ENCODE measurements at regions not wholly inside any gene's neighbourhood (a gene's known extent, or its start where the extent isn't known, plus 50 kb on each side); places are given as distances from the start of the nearest gene placed in this dataset.

- Mint-ChIP-seq H3K9me3 (ENCODE audit: low read depth) (peaks cover 6% of the 10 kb centered on the region), H3K4me1 (ENCODE audit: low read depth) (no peaks in the 10 kb centered on the region), H3K4me3 (ENCODE audit: low read depth) (no peak overlapping the region), H3K36me3 (ENCODE audit: insufficient read depth) (no peaks in the 10 kb centered on the region), H3K27ac (no peak overlapping the region), H3K27me3 (no peaks in the 10 kb centered on the region)
- DNase-seq (ENCODE audit: low spot score, unreplicated experiment), result no peak
- TF ChIP-seq CTCF (IDR thresholded peaks at IDR 0.05; ENCODE audit: unreplicated experiment), result no peak
These were observed 224.4 kb upstream of the NFE2L3 start for GRCh38 chr7:25927626-25927978.

GRCh38 chr7:25928549-25929330, 223.3 kb upstream of the NFE2L3 start:
- H3K4me3 Mint-ChIP-seq (ENCODE audit: low read depth), result no peak overlapping the region
- TF ChIP-seq CTCF (IDR thresholded peaks at IDR 0.05; ENCODE audit: unreplicated experiment), result no peak
- no peaks in the 10 kb centered on the region for H3K36me3 Mint-ChIP-seq (ENCODE audit: insufficient read depth)
- DNase-seq (ENCODE audit: low spot score, unreplicated experiment), result no peak
- no peaks in the 10 kb centered on the region for H3K4me1 Mint-ChIP-seq (ENCODE audit: low read depth)
- H3K27me3 Mint-ChIP-seq, result no peaks in the 10 kb centered on the region
- H3K27ac Mint-ChIP-seq, result no peak overlapping the region
- H3K9me3 Mint-ChIP-seq (ENCODE audit: low read depth), result peaks cover 15% of the 10 kb centered on the region

GRCh38 chr7:25929448-25929847, 222.6 kb upstream of the NFE2L3 start:
- TF ChIP-seq CTCF (IDR thresholded peaks at IDR 0.05; ENCODE audit: unreplicated experiment), result no peak
- H3K4me3 Mint-ChIP-seq (ENCODE audit: low read depth), result no peak overlapping the region
- H3K27me3 Mint-ChIP-seq, result no peaks in the 10 kb centered on the region
- peaks cover 22% of the 10 kb centered on the region for H3K9me3 Mint-ChIP-seq (ENCODE audit: low read depth)
- no peaks in the 10 kb centered on the region for H3K4me1 Mint-ChIP-seq (ENCODE audit: low read depth)
- no peak overlapping the region for H3K27ac Mint-ChIP-seq
- no peak for DNase-seq (ENCODE audit: low spot score, unreplicated experiment)
- H3K36me3 Mint-ChIP-seq (ENCODE audit: insufficient read depth), result peaks cover under 1% of the 10 kb centered on the region

GRCh38 chr7:25930492-25931048, 221.4 kb upstream of the NFE2L3 start:
- peaks cover 30% of the 10 kb centered on the region for H3K9me3 Mint-ChIP-seq (ENCODE audit: low read depth)
- no peak for DNase-seq (ENCODE audit: low spot score, unreplicated experiment)

GRCh38 chr7:25931156-25931555, 220.8 kb upstream of the NFE2L3 start:
- Mint-ChIP-seq H3K4me3 (ENCODE audit: low read depth) (no peak overlapping the region), H3K4me1 (ENCODE audit: low read depth) (no peaks in the 10 kb centered on the region), H3K27ac (no peak overlapping the region), H3K9me3 (ENCODE audit: low read depth) (peaks cover 33% of the 10 kb centered on the region), H3K36me3 (ENCODE audit: insufficient read depth) (peaks cover 4% of the 10 kb centered on the region), H3K27me3 (no peaks in the 10 kb centered on the region)
- DNase-seq (ENCODE audit: low spot score, unreplicated experiment), result no peak
- TF ChIP-seq CTCF (IDR thresholded peaks at IDR 0.05; ENCODE audit: unreplicated experiment), result no peak

More at GRCh38 chr7:25930492-25931048, 221.4 kb upstream of the NFE2L3 start:
- TF ChIP-seq CTCF (IDR thresholded peaks at IDR 0.05; ENCODE audit: unreplicated experiment), result no peak
- Mint-ChIP-seq H3K27ac (no peak overlapping the region), H3K4me3 (ENCODE audit: low read depth) (no peak overlapping the region), H3K27me3 (no peaks in the 10 kb centered on the region), H3K36me3 (ENCODE audit: insufficient read depth) (peaks cover 4% of the 10 kb centered on the region), H3K4me1 (ENCODE audit: low read depth) (no peaks in the 10 kb centered on the region)

All from progenitor cell of endocrine pancreas (in vitro differentiated cells).